Kidney (tissue), 13 donors: ENCODE measurements at regions not wholly inside any gene's neighbourhood (a gene's known extent, or its start where the extent isn't known, plus 50 kb on each side); places are given as distances from the start of the nearest gene placed in this dataset.

ENCODE experiments used
- DNase-seq, 5 donors: peaks; one replicate each; pipeline ENCODE4 v3.0.0-alpha.2; 2013 to 2020
- FAIRE-seq: peaks from 2 replicates; lab custom pipeline; 2012; peaks lifted over from hg19 to GRCh38; lab: Jason Lieb, UNC
- H3K27ac ChIP-seq, 2 donors: one replicate each; pipeline ENCODE4 v1.7.0; 2013; ENCODE audit warnings: low read depth in 2 of 2, low read length in 2 of 2, inconsistent platforms in 1 of 2
- H3K27me3 ChIP-seq: one replicate; pipeline ENCODE4 v1.7.1; 2013; ENCODE audit warnings: low read length, inconsistent platforms; ENCODE audit not compliant: control insufficient read depth, insufficient read depth
- H3K36me3 ChIP-seq, 3 donors: one replicate each; pipeline versions ENCODE4 v1.7.0 to v1.7.1; 2013; ENCODE audit warnings: low read length in 3 of 3, control low read depth in 1 of 3, inconsistent platforms in 1 of 3; ENCODE audit not compliant: insufficient read depth in 3 of 3, control insufficient read depth in 2 of 3
- H3K4me1 ChIP-seq, 3 donors: one replicate each; pipeline versions ENCODE4 v1.7.0 to v1.7.1; 2013; ENCODE audit warnings: low read length in 3 of 3, inconsistent platforms in 1 of 3, low read depth in 1 of 3; ENCODE audit not compliant: control insufficient read depth in 2 of 3, insufficient read depth in 2 of 3
- H3K4me3 ChIP-seq, 3 donors: one replicate each; pipeline versions ENCODE4 v1.7.0 to v1.8.1; 2013; ENCODE audit warnings: low read length in 3 of 3, control low read depth in 1 of 3, inconsistent platforms in 1 of 3
- H3K9ac ChIP-seq, 3 donors: one replicate each; pipeline versions ENCODE4 v1.7.0 to v1.7.1; 2013; ENCODE audit warnings: low read length in 3 of 3, control low read depth in 1 of 3, inconsistent platforms in 1 of 3
- H3K9me3 ChIP-seq, 3 donors: one replicate each; pipeline versions ENCODE4 v1.7.0 to v1.7.1; 2013; ENCODE audit warnings: low read length in 3 of 3, control low read depth in 1 of 3, inconsistent platforms in 1 of 3; ENCODE audit not compliant: control insufficient read depth in 2 of 3, insufficient read depth in 1 of 3
- CTCF ChIP-seq: IDR thresholded peaks from 3 replicates; pipeline ENCODE4 v1.5.1; 2012; ENCODE audit warnings: mild to moderate bottlenecking, moderate library complexity, borderline replicate concordance; ENCODE audit not compliant: insufficient read depth; ENCODE audit errors: extremely low read depth
- intact Hi-C: fragments of 100-400 bp; cut with DNase I; formaldehyde crosslinking; loops from one replicate; pipeline ENCODE4 v1.11.1; 2022
- donor health status: control.
- donor health status: control.
- donor health status: control.
- donor health status: control.
- donor health status: control.
- donor health status: DM: yes; HTN: yes; CAD: no.
- donor health status: Normal renal cell carcinoma (clear cell type).

GRCh38 chr16:65947951-65948350, 418.5 kb upstream of the CDH5 start:
- H3K27ac ChIP-seq = no peak overlapping the region
- intact Hi-C loops = no loop called here
- H3K4me3 ChIP-seq = no peak overlapping the region
- no peak for TF ChIP-seq CTCF
- no peaks in the 10 kb centered on the region for H3K4me1 ChIP-seq
- no peaks in the 10 kb centered on the region for H3K36me3 ChIP-seq
- H3K27me3 ChIP-seq = no peaks in the 10 kb centered on the region
- H3K9ac ChIP-seq = no peak overlapping the region
- no peaks in the 10 kb centered on the region for H3K9me3 ChIP-seq
- DNase-seq (no peak), FAIRE-seq (no peak)

- Histone ChIP-seq H3K36me3 (no peaks in the 10 kb centered on the region), H3K4me1 (no peaks in the 10 kb centered on the region), H3K9ac (no peak overlapping the region), H3K27ac (no peak overlapping the region), H3K4me3 (no peak overlapping the region), H3K27me3 (no peaks in the 10 kb centered on the region), H3K9me3 (no peaks in the 10 kb centered on the region)
- no peak for TF ChIP-seq CTCF
- DNase-seq (no peak), FAIRE-seq (no peak)
- intact Hi-C loops = no loop called here
Measured at GRCh38 chr16:65945493-65945892, 421.0 kb upstream of the CDH5 start.

- Histone ChIP-seq H3K27ac (no peak overlapping the region), H3K9ac (no peak overlapping the region), H3K36me3 (no peaks in the 10 kb centered on the region), H3K4me3 (no peak overlapping the region), H3K4me1 (no peaks in the 10 kb centered on the region), H3K27me3 (no peaks in the 10 kb centered on the region), H3K9me3 (no peaks in the 10 kb centered on the region)
- no peak for FAIRE-seq
- TF ChIP-seq CTCF = no peak
- no peak for DNase-seq
- intact Hi-C loops = no loop called here
Measured at GRCh38 chr16:65944361-65944760, 422.1 kb upstream of the CDH5 start.

GRCh38 chr16:65940711-65941110, 425.8 kb upstream of the CDH5 start:
- Histone ChIP-seq H3K36me3 (no peaks in the 10 kb centered on the region), H3K27ac (no peak overlapping the region), H3K4me3 (no peak overlapping the region), H3K4me1 (no peaks in the 10 kb centered on the region), H3K9ac (no peak overlapping the region), H3K27me3 (no peaks in the 10 kb centered on the region), H3K9me3 (no peaks in the 10 kb centered on the region)
- no peak for FAIRE-seq
- DNase-seq = no peak
- intact Hi-C loops = no loop called here
- no peak for TF ChIP-seq CTCF
